Neural cell (in vitro differentiated cells): ENCODE measurements at regions not wholly inside any gene's neighbourhood (a gene's known extent, or its start where the extent isn't known, plus 50 kb on each side); places are given as distances from the start of the nearest gene placed in this dataset.

Experiments
- H2AFZ ChIP-seq: fragments of 200-600, 300-800 bp; sonication (generic), shearing (Covaris generic); 2 replicates; pipeline ENCODE4 v1.6.0; 2014; ENCODE audit warnings: low read depth, mild to moderate bottlenecking, antibody characterized with exemption, low read length, moderate library complexity
- H3F3A ChIP-seq: fragments of 200-600 bp; shearing (Covaris generic); 2 replicates; pipeline ENCODE4 v1.6.1; 2016; ENCODE audit warnings: mild to moderate bottlenecking, moderate library complexity, mixed read lengths, antibody characterized with exemption, low read length; ENCODE audit not compliant: insufficient read depth, poor library complexity, severe bottlenecking
- H3K27ac ChIP-seq: fragments of 200-600, 300-800 bp; sonication (generic), shearing (Covaris generic); 2 replicates; pipeline ENCODE4 v1.5.1; 2014; ENCODE audit warnings: mild to moderate bottlenecking, low read length, moderate library complexity
- H3K27me3 ChIP-seq: fragments of 300-800, 200-600 bp; sonication (generic), shearing (Covaris generic); 2 replicates; pipeline ENCODE4 v1.6.0; 2014; ENCODE audit warnings: mild to moderate bottlenecking, low read depth, low read length, moderate library complexity; ENCODE audit not compliant: insufficient read depth
- H3K36me3 ChIP-seq: fragments of 300-800, 200-600 bp; sonication (generic), shearing (Covaris generic); 2 replicates; pipeline ENCODE4 v1.5.1; 2014; ENCODE audit warnings: mild to moderate bottlenecking, antibody characterized with exemption, low read length, moderate library complexity; ENCODE audit not compliant: insufficient read depth
- H3K4me2 ChIP-seq: fragments of 300-800, 200-600 bp; sonication (generic), shearing (Covaris generic); 2 replicates; pipeline ENCODE4 v1.6.0; 2014; ENCODE audit warnings: mild to moderate bottlenecking, low read length
- H3K4me3 ChIP-seq: fragments of 300-800, 200-600 bp; sonication (generic), shearing (Covaris generic); 2 replicates; pipeline ENCODE4 v1.5.1; 2014; ENCODE audit warnings: mild to moderate bottlenecking, low read length, moderate library complexity
- H3K79me2 ChIP-seq: fragments of 200-600 bp; shearing (Covaris generic); replicated peaks from 2 replicates; pipeline ENCODE4 v1.6.0; 2014; ENCODE audit warnings: mild to moderate bottlenecking, low read length, moderate library complexity; ENCODE audit not compliant: insufficient read depth
- H3K9ac ChIP-seq: fragments of 300-800, 200-600 bp; sonication (generic), shearing (Covaris generic); 2 replicates; pipeline ENCODE4 v1.6.1; 2016; ENCODE audit warnings: mild to moderate bottlenecking, low read length, mixed read lengths
- H3K9me2 ChIP-seq: fragments of 200-600 bp; shearing (Covaris generic); 2 replicates; pipeline ENCODE4 v1.6.1; 2016; ENCODE audit warnings: mild to moderate bottlenecking, low read length, mixed read lengths; ENCODE audit not compliant: insufficient read depth
- H3K9me3 ChIP-seq: fragments of 200-600, 300-800 bp; sonication (generic), shearing (Covaris generic); 2 replicates; pipeline ENCODE4 v1.6.1; 2016; ENCODE audit warnings: mild to moderate bottlenecking, mixed run types, low read length, moderate library complexity, mixed read lengths
- H4K20me1 ChIP-seq: fragments of 200-600 bp; shearing (Covaris generic); 2 replicates; pipeline ENCODE4 v1.6.1; 2016; ENCODE audit warnings: mild to moderate bottlenecking, mixed run types; ENCODE audit not compliant: insufficient read depth
- CTCF ChIP-seq: fragments of 450-650 bp; IDR thresholded peaks from 2 replicates; pipeline ENCODE4 v1.5.1; 2014; ENCODE audit warnings: antibody characterized with exemption, mild to moderate bottlenecking, moderate library complexity; ENCODE audit not compliant: poor library complexity, severe bottlenecking
- EP300 ChIP-seq: fragments of 450-650 bp; conservative IDR thresholded peaks from 2 replicates; pipeline ENCODE4 v1.6.1; 2014; ENCODE audit warnings: antibody characterized with exemption, mild to moderate bottlenecking, moderate library complexity; ENCODE audit not compliant: poor library complexity, severe bottlenecking
- EZH2 ChIP-seq: fragments of 200-600, 300-800 bp; shearing (Covaris generic), sonication (generic); IDR thresholded peaks from 2 replicates; pipeline ENCODE4 v1.6.1; 2014; ENCODE audit warnings: antibody characterized with exemption, low read length, borderline replicate concordance, mild to moderate bottlenecking; ENCODE audit not compliant: insufficient read depth, poor library complexity, severe bottlenecking
- MXI1 ChIP-seq: fragments of 450-650 bp; conservative IDR thresholded peaks from 2 replicates; pipeline ENCODE4 v1.6.1; 2014; ENCODE audit warnings: antibody characterized with exemption, mild to moderate bottlenecking; ENCODE audit not compliant: poor library complexity, severe bottlenecking
- POLR2AphosphoS5 ChIP-seq: IDR thresholded peaks from 2 replicates; pipeline ENCODE4 v1.6.1; 2012
- RAD21 ChIP-seq: fragments of 450-650 bp; conservative IDR thresholded peaks from 2 replicates; pipeline ENCODE4 v1.6.1; 2014; ENCODE audit warnings: antibody characterized with exemption, mild to moderate bottlenecking, moderate library complexity
- REST ChIP-seq: IDR thresholded peaks from 2 replicates; pipeline ENCODE4 v1.6.1; 2012; ENCODE audit warnings: borderline replicate concordance
- SMC3 ChIP-seq: fragments of 450-650 bp; conservative IDR thresholded peaks from 2 replicates; pipeline ENCODE4 v1.6.1; 2014; ENCODE audit warnings: antibody characterized with exemption, mild to moderate bottlenecking, moderate library complexity; ENCODE audit not compliant: poor library complexity
- TAF1 ChIP-seq: IDR thresholded peaks from 2 replicates; pipeline ENCODE4 v1.6.1; 2012; ENCODE audit warnings: low read depth

- Histone ChIP-seq H3K9ac (no peak overlapping the region), H4K20me1 (no peaks in the 10 kb centered on the region), H3K9me2 (no peaks in the 10 kb centered on the region), H3K4me2 (no peak overlapping the region), H3K27me3 (no peaks in the 10 kb centered on the region), H3F3A (no peaks in the 10 kb centered on the region), H3K27ac (no peak overlapping the region), H3K9me3 (no peaks in the 10 kb centered on the region), H2AFZ (no peak overlapping the region), H3K36me3 (no peaks in the 10 kb centered on the region), H3K4me3 (no peak overlapping the region), H3K79me2 (no peaks in the 10 kb centered on the region)
- TF ChIP-seq MXI1 = no peak
- no peak for TF ChIP-seq SMC3
- no peak for TF ChIP-seq TAF1
- TF ChIP-seq CTCF = no peak
- TF ChIP-seq EZH2 = no peak
- TF ChIP-seq EP300 = no peak
- TF ChIP-seq RAD21 = no peak
- TF ChIP-seq POLR2AphosphoS5 = no peak
- TF ChIP-seq REST = no peak
These were observed 110.7 kb downstream of the LITAF start for GRCh38 chr16:11475896-11476630.

GRCh38 chr16:11476676-11477075 is 110.0 kb downstream of the LITAF start:
- H3K9ac ChIP-seq = no peak overlapping the region
- no peak for TF ChIP-seq SMC3
- TF ChIP-seq REST = no peak
- H3K4me2 ChIP-seq = no peak overlapping the region
- H3K36me3 ChIP-seq = no peaks in the 10 kb centered on the region
- H4K20me1 ChIP-seq = no peaks in the 10 kb centered on the region
- H3K27ac ChIP-seq = no peak overlapping the region
- H3K27me3 ChIP-seq = no peaks in the 10 kb centered on the region
- H3K9me2 ChIP-seq = no peaks in the 10 kb centered on the region
- H3F3A ChIP-seq = no peaks in the 10 kb centered on the region
- H2AFZ ChIP-seq = no peak overlapping the region
- H3K79me2 ChIP-seq = no peaks in the 10 kb centered on the region
- no peak overlapping the region for H3K4me3 ChIP-seq
- H3K9me3 ChIP-seq = no peaks in the 10 kb centered on the region
